C4-2B (cell line): ENCODE measurements at regions not wholly inside any gene's neighbourhood (a gene's known extent, or its start where the extent isn't known, plus 50 kb on each side); places are given as distances from the start of the nearest gene placed in this dataset.

Source experiments
- H3K27ac ChIP-seq: fragments of 450-650 bp; 2 replicates; pipeline ENCODE4 v1.5.1; 2017
- CTCF ChIP-seq: fragments of 450-650 bp; conservative IDR thresholded peaks from 2 replicates; pipeline ENCODE4 v1.5.1; 2017; ENCODE audit warnings: mild to moderate bottlenecking
- ZFX ChIP-seq: fragments of 450-650 bp; IDR thresholded peaks from 2 replicates; pipeline ENCODE4 v1.6.1; 2017

- no peak for TF ChIP-seq CTCF
- no peak for TF ChIP-seq ZFX
- H3K27ac ChIP-seq: no peak overlapping the region
These were observed 222.9 kb downstream of the PLPP3 start for GRCh38 chr1:56356376-56356990.

- TF ChIP-seq CTCF (no peak), ZFX (no peak)
- H3K27ac ChIP-seq: no peak overlapping the region
These were observed 223.4 kb downstream of the PLPP3 start for GRCh38 chr1:56355918-56356317.

GRCh38 chr1:56355422-56355821 lies 223.9 kb downstream of the PLPP3 start:
- no peak for TF ChIP-seq CTCF
- TF ChIP-seq ZFX: no peak
- H3K27ac ChIP-seq: no peak overlapping the region

- no peak for TF ChIP-seq CTCF
- no peak for TF ChIP-seq ZFX
- H3K27ac ChIP-seq: no peak overlapping the region
These were observed 233.5 kb downstream of the PLPP3 start for GRCh38 chr1:56345831-56346230.

GRCh38 chr1:56340977-56341376 lies 238.4 kb downstream of the PLPP3 start:
- no peak for TF ChIP-seq CTCF
- TF ChIP-seq ZFX: no peak
- H3K27ac ChIP-seq: no peak overlapping the region

DNA sequence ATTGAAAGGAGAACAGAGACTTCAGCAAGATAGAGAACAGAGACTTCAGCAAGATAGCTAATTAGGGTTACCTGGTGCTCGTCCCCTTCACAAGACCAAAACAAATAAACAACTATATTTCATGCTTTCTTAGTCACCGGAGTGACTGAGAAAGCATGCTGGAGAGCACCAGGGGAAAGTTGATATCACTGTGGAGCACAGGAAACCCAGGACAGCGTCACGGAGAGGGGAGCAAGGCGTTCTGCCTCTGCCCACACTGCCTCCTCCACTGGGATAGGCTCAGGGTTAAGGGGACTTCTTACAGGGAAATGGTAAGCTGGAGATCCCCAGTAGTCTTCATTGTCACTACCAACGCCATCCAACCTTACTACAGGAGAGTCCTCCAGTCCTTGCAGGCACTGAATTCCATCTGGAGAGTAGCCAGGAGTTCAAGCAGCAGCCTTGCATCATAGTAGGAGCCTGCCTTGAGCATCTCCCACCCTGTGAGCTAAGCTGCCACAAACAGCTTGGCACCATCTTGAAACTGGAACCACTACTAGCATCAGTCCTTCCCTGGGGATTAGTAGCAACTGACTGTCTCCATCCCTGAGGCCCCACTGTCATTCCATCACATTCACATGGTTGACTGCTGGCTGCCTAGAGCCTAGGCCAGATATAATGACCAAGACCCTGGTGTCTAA lies 239.4 kb downstream of the PLPP3 start:
- H3K27ac ChIP-seq: no peak overlapping the region
- no peak for TF ChIP-seq CTCF
- no peak for TF ChIP-seq ZFX

GRCh38 chr1:56339093-56339492 lies 240.3 kb downstream of the PLPP3 start:
- TF ChIP-seq CTCF (no peak), ZFX (no peak)

More at GRCh38 chr1:56339093-56339492, 240.3 kb downstream of the PLPP3 start:
- H3K27ac ChIP-seq: no peak overlapping the region
